HepG2 (cell line): ENCODE measurements at regions not wholly inside any gene's neighbourhood (a gene's known extent, or its start where the extent isn't known, plus 50 kb on each side); places are given as distances from the start of the nearest gene placed in this dataset.

Experiments used
- BATF2 ChIP-seq: sonication (generic); formaldehyde crosslinking; IDR thresholded peaks from 2 replicates; pipeline ENCODE4 v1.8.0; 2022; ENCODE audit warnings: mild to moderate bottlenecking, missing genetic modification reagents, moderate library complexity
- CBX1 ChIP-seq: IDR thresholded peaks from one replicate; pipeline ENCODE4 v1.6.1; 2016; ENCODE audit warnings: antibody characterized with exemption, low read depth
- CEBPB ChIP-seq: IDR thresholded peaks from 2 replicates; pipeline ENCODE4 v1.6.1; 2011; ENCODE audit warnings: low read depth, low read length, improper control_type of control experiment, borderline replicate concordance
- CHD4 ChIP-seq: fragments of 200-600 bp; sonication (generic); IDR thresholded peaks from 2 replicates; pipeline ENCODE4 v1.7.0; 2017; ENCODE audit warnings: mild to moderate bottlenecking, low read length, borderline replicate concordance
- E2F5 ChIP-seq: sonication (generic); formaldehyde crosslinking; conservative IDR thresholded peaks from 2 replicates; pipeline ENCODE4 v1.4.0; 2020; ENCODE audit warnings: missing genetic modification reagents
- FOXA3 ChIP-seq: IDR thresholded peaks from 2 replicates; pipeline ENCODE4 v1.6.1; 2016; ENCODE audit warnings: missing genetic modification reagents, missing compliant biosample characterization
- GTF3A ChIP-seq: sonication (generic); formaldehyde crosslinking; conservative IDR thresholded peaks from 2 replicates; pipeline ENCODE4 v1.4.0; 2020; ENCODE audit warnings: mild to moderate bottlenecking, missing genetic modification reagents
- MAFF ChIP-seq: IDR thresholded peaks from 2 replicates; pipeline ENCODE4 v1.6.1; 2011; ENCODE audit warnings: low read depth, low read length, improper control_type of control experiment
- NFKBIZ ChIP-seq: IDR thresholded peaks from 2 replicates; pipeline ENCODE4 v1.6.1; 2018; ENCODE audit warnings: missing genetic modification reagents, missing compliant biosample characterization
- NRL ChIP-seq: sonication (generic); formaldehyde crosslinking; IDR thresholded peaks from 2 replicates; pipeline ENCODE4 v1.5.0; 2020; ENCODE audit warnings: missing genetic modification reagents, mild to moderate bottlenecking, moderate library complexity, borderline replicate concordance
- PRPF4 ChIP-seq: fragments of 200-400 bp; formaldehyde crosslinking; IDR thresholded peaks from 2 replicates; pipeline ENCODE4 v1.6.1; 2016; ENCODE audit warnings: low read length, low read depth; ENCODE audit not compliant: poor library complexity, severe bottlenecking
- SALL1 ChIP-seq: sonication (generic); formaldehyde crosslinking; IDR thresholded peaks from 2 replicates; pipeline ENCODE4 v1.8.0; 2022; ENCODE audit warnings: mild to moderate bottlenecking, missing genetic modification reagents
- SMAD9 ChIP-seq: sonication (generic); formaldehyde crosslinking; IDR thresholded peaks from 2 replicates; pipeline ENCODE4 v1.5.1; 2020; ENCODE audit warnings: mild to moderate bottlenecking, missing genetic modification reagents
- SNAPC2 ChIP-seq: sonication (generic); formaldehyde crosslinking; IDR thresholded peaks from 2 replicates; pipeline ENCODE4 v1.8.1; 2022; ENCODE audit warnings: mild to moderate bottlenecking, missing genetic modification reagents
- SYNCRIP ChIP-seq: fragments of 200-400 bp; formaldehyde crosslinking; IDR thresholded peaks from 2 replicates; pipeline ENCODE4 v1.6.1; 2018; ENCODE audit warnings: mild to moderate bottlenecking, low read depth, low read length; ENCODE audit not compliant: insufficient read depth
- TEAD3 ChIP-seq: optimal IDR thresholded peaks from 2 replicates; pipeline ENCODE3; 2016; ENCODE audit warnings: borderline replicate concordance
- TIGD3 ChIP-seq: sonication (generic); formaldehyde crosslinking; IDR thresholded peaks from 2 replicates; pipeline ENCODE4 v1.5.1; 2020; ENCODE audit warnings: mild to moderate bottlenecking, missing genetic modification reagents, borderline replicate concordance
- XRCC5 ChIP-seq: fragments of 200-400 bp; formaldehyde crosslinking; optimal IDR thresholded peaks from 2 replicates; pipeline ENCODE3; 2017; ENCODE audit warnings: mild to moderate bottlenecking, low read length
- ZBTB7A ChIP-seq: sonication (generic); formaldehyde crosslinking; IDR thresholded peaks from 2 replicates; pipeline ENCODE4 v1.8.0; 2022; ENCODE audit warnings: mild to moderate bottlenecking, missing genetic modification reagents
- ZBTB8A ChIP-seq: sonication (generic); formaldehyde crosslinking; IDR thresholded peaks from 2 replicates; pipeline ENCODE4 v1.4.0; 2020; ENCODE audit warnings: mild to moderate bottlenecking, low read depth, missing genetic modification reagents, borderline replicate concordance
- ZNF20 ChIP-seq: sonication (generic); formaldehyde crosslinking; IDR thresholded peaks from 2 replicates; pipeline ENCODE4 v1.4.0; 2020; ENCODE audit warnings: mild to moderate bottlenecking, moderate library complexity, missing genetic modification reagents
- ZNF207 ChIP-seq: fragments of 450-650 bp; IDR thresholded peaks from 2 replicates; pipeline ENCODE4 v1.6.1; 2016; ENCODE audit warnings: antibody characterized with exemption, borderline replicate concordance
- ZNF607 ChIP-seq: sonication (generic); formaldehyde crosslinking; IDR thresholded peaks from 2 replicates; pipeline ENCODE4 v1.5.1; 2020; ENCODE audit warnings: missing genetic modification reagents, mild to moderate bottlenecking, borderline replicate concordance
- ZNF7 ChIP-seq: IDR thresholded peaks from 2 replicates; pipeline ENCODE4 v1.6.1; 2016; ENCODE audit warnings: missing biosample characterization, missing genetic modification reagents
- ZNF746 ChIP-seq: sonication (generic); formaldehyde crosslinking; IDR thresholded peaks from 2 replicates; pipeline ENCODE4 v1.8.0; 2022; ENCODE audit warnings: mild to moderate bottlenecking, missing genetic modification reagents
- ZNF777 ChIP-seq: sonication (generic); formaldehyde crosslinking; IDR thresholded peaks from 2 replicates; pipeline ENCODE4 v1.4.0; 2020; ENCODE audit warnings: missing genetic modification reagents
- ZNF883 ChIP-seq: sonication (generic); formaldehyde crosslinking; IDR thresholded peaks from 2 replicates; pipeline ENCODE4 v1.5.1; 2020; ENCODE audit warnings: mild to moderate bottlenecking, missing genetic modification reagents; ENCODE audit errors: not compliant biosample characterization
- ZSCAN12 ChIP-seq: sonication (generic); formaldehyde crosslinking; IDR thresholded peaks from 2 replicates; pipeline ENCODE4 v1.9.0; 2021; ENCODE audit warnings: mild to moderate bottlenecking, missing genetic modification reagents
- ZSCAN21 ChIP-seq: sonication (generic); formaldehyde crosslinking; IDR thresholded peaks from 2 replicates; pipeline ENCODE4 v1.8.0; 2022; ENCODE audit warnings: mild to moderate bottlenecking, missing genetic modification reagents, moderate library complexity, borderline replicate concordance

- no peak for TF ChIP-seq E2F5 (CRISPR knock-in tag)
- TF ChIP-seq ZNF777 (CRISPR knock-in tag), result no peak
- TF ChIP-seq NRL (CRISPR knock-in tag), result no peak
- no peak for TF ChIP-seq SYNCRIP
- peak; percentile 34; the same call in 1 of the 2 replicates for TF ChIP-seq ZNF607 (CRISPR knock-in tag)
- TF ChIP-seq SNAPC2 (CRISPR knock-in tag), result no peak
- TF ChIP-seq SALL1 (CRISPR knock-in tag), result peak; percentile 100
- 0 out of 2 replicates have a peak, but pooled peaks have one; percentile 72 for TF ChIP-seq NFKBIZ (CRISPR knock-in tag)
- TF ChIP-seq BATF2 (CRISPR knock-in tag), result no peak
- TF ChIP-seq TEAD3 (CRISPR knock-in tag), result peak; percentile 71
- no peak for TF ChIP-seq CBX1
- TF ChIP-seq FOXA3 (CRISPR knock-in tag), result peak; percentile 85
- TF ChIP-seq ZNF207, result no peak
- no peak for TF ChIP-seq ZNF883 (CRISPR knock-in tag)
- peak; percentile 27; the same call in 1 of the 2 replicates for TF ChIP-seq MAFF
- no peak for TF ChIP-seq SMAD9 (CRISPR knock-in tag)
- TF ChIP-seq GTF3A (CRISPR knock-in tag), result no peak
- no peak for TF ChIP-seq ZNF746
- TF ChIP-seq CEBPB, result peak; percentile 58; the same call in 1 of the 2 replicates
- TF ChIP-seq TIGD3 (CRISPR knock-in tag), result no peak
- TF ChIP-seq ZSCAN12 (CRISPR knock-in tag), result no peak
- no peak for TF ChIP-seq ZBTB7A (CRISPR knock-in tag)
- no peak for TF ChIP-seq ZBTB8A (CRISPR knock-in tag)
- no peak for TF ChIP-seq ZNF20 (CRISPR knock-in tag)
- TF ChIP-seq PRPF4, result no peak
- TF ChIP-seq CHD4, result peak; percentile 44; the same call in 1 of the 2 replicates
- no peak for TF ChIP-seq ZNF7
- peak; percentile 20 for TF ChIP-seq XRCC5
- TF ChIP-seq ZSCAN21 (CRISPR knock-in tag), result no peak
Observed at GRCh38 chr2:63737081-63737751, 104.5 kb upstream of the UGP2 start (continued).
